Endodermal cell (in vitro differentiated cells): ENCODE measurements at regions not wholly inside any gene's neighbourhood (a gene's known extent, or its start where the extent isn't known, plus 50 kb on each side); places are given as distances from the start of the nearest gene placed in this dataset.

Experiments used
- DNase-seq: peaks from one replicate; pipeline ENCODE4 v3.0.0-alpha.2; 2017
- H3K27ac ChIP-seq: 2 replicates; pipeline ENCODE4 v1.5.1; 2013; ENCODE audit warnings: mild to moderate bottlenecking, low read depth, low read length, moderate library complexity
- H3K27me3 ChIP-seq: 2 replicates; pipeline ENCODE4 v1.6.1; 2013; ENCODE audit warnings: mild to moderate bottlenecking, low read length, moderate library complexity; ENCODE audit not compliant: insufficient read depth, control insufficient read depth, poor library complexity, severe bottlenecking
- H3K36me3 ChIP-seq: 2 replicates; pipeline ENCODE4 v1.7.0; 2013; ENCODE audit warnings: mild to moderate bottlenecking, low read length, moderate library complexity; ENCODE audit not compliant: control insufficient read depth, insufficient read depth
- H3K4me1 ChIP-seq: one replicate; pipeline ENCODE4 v1.7.0; 2013; ENCODE audit warnings: low read length; ENCODE audit not compliant: control insufficient read depth, insufficient read depth
- H3K4me3 ChIP-seq: 2 replicates; pipeline ENCODE4 v1.5.1; 2013; ENCODE audit warnings: mild to moderate bottlenecking, low read length, moderate library complexity
- H3K9ac ChIP-seq: 2 replicates; pipeline ENCODE4 v1.6.1; 2013; ENCODE audit warnings: mild to moderate bottlenecking, low read length, moderate library complexity; ENCODE audit not compliant: poor library complexity, severe bottlenecking; ENCODE audit errors: extremely low read depth
- H3K9me3 ChIP-seq: 2 replicates; pipeline ENCODE4 v1.6.1; 2013; ENCODE audit warnings: mild to moderate bottlenecking, low read length, moderate library complexity; ENCODE audit not compliant: control insufficient read depth
- H3K27ac Mint-ChIP-seq: 2 replicates; pipeline ENCODE4 v1.8.0; 2020; ENCODE audit warnings: mixed read lengths
- H3K27me3 Mint-ChIP-seq: 2 replicates; pipeline ENCODE4 v1.8.0; 2021; ENCODE audit warnings: mild to moderate bottlenecking, mixed read lengths; ENCODE audit not compliant: insufficient read depth
- H3K36me3 Mint-ChIP-seq: 2 replicates; pipeline ENCODE4 v1.8.0; 2020; ENCODE audit warnings: low read depth, mixed read lengths
- H3K4me1 Mint-ChIP-seq: 2 replicates; pipeline ENCODE4 v1.8.0; 2020; ENCODE audit warnings: mixed read lengths
- H3K4me3 Mint-ChIP-seq: 2 replicates; pipeline ENCODE4 v1.8.0; 2020; ENCODE audit warnings: mild to moderate bottlenecking, moderate library complexity, mixed read lengths
- H3K9me3 Mint-ChIP-seq: 2 replicates; pipeline ENCODE4 v1.8.0; 2020; ENCODE audit warnings: mild to moderate bottlenecking, mixed read lengths
- WGBS, 2 experiments: methylation state at CpG; one replicate each; pipeline versions ENCODE4 v1.1.5 to v1.1.7; 2013; ENCODE audit warnings: missing lambda C conversion rate in 2 of 2, mixed read lengths in 1 of 2; ENCODE audit not compliant: insufficient coverage in 1 of 2, insufficient read length in 1 of 2; 5-methylcytosine and 5-hydroxymethylcytosine counted together
- TF ChIP-seq, protein P1 (sequence below): fragments of 200-600 bp; sonication (generic); conservative IDR thresholded peaks from 2 replicates; pipeline ENCODE4 v1.5.0; 2021; ENCODE audit warnings: antibody characterized with exemption, mild to moderate bottlenecking

GRCh38 chrY:15594179-15594578 is 1069.8 kb downstream of the NLGN4Y start:
- no peaks in the 10 kb centered on the region for H3K4me1 ChIP-seq
- 70% methylated on average over 2 of the region's 3 CpGs; no CpG with 5 or more reads in 1 of the 2 experiments for WGBS, 2 experiments
- H3K9me3 ChIP-seq = no peaks in the 10 kb centered on the region
- H3K9me3 Mint-ChIP-seq = no peaks in the 10 kb centered on the region
- no peak overlapping the region for H3K4me3 Mint-ChIP-seq
- H3K36me3 ChIP-seq = no peaks in the 10 kb centered on the region
- H3K4me1 Mint-ChIP-seq = no peaks in the 10 kb centered on the region
- no peak overlapping the region for H3K9ac ChIP-seq
- DNase-seq = no peak
- TF ChIP-seq, protein P1, sequence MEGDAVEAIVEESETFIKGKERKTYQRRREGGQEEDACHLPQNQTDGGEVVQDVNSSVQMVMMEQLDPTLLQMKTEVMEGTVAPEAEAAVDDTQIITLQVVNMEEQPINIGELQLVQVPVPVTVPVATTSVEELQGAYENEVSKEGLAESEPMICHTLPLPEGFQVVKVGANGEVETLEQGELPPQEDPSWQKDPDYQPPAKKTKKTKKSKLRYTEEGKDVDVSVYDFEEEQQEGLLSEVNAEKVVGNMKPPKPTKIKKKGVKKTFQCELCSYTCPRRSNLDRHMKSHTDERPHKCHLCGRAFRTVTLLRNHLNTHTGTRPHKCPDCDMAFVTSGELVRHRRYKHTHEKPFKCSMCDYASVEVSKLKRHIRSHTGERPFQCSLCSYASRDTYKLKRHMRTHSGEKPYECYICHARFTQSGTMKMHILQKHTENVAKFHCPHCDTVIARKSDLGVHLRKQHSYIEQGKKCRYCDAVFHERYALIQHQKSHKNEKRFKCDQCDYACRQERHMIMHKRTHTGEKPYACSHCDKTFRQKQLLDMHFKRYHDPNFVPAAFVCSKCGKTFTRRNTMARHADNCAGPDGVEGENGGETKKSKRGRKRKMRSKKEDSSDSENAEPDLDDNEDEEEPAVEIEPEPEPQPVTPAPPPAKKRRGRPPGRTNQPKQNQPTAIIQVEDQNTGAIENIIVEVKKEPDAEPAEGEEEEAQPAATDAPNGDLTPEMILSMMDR = no peak
- H3K27ac Mint-ChIP-seq = no peak overlapping the region
- H3K36me3 Mint-ChIP-seq = no peaks in the 10 kb centered on the region
- no peaks in the 10 kb centered on the region for H3K27me3 Mint-ChIP-seq
- H3K4me3 ChIP-seq = no peak overlapping the region
- H3K27ac ChIP-seq = no peak overlapping the region
- H3K27me3 ChIP-seq = no peaks in the 10 kb centered on the region

DNA sequence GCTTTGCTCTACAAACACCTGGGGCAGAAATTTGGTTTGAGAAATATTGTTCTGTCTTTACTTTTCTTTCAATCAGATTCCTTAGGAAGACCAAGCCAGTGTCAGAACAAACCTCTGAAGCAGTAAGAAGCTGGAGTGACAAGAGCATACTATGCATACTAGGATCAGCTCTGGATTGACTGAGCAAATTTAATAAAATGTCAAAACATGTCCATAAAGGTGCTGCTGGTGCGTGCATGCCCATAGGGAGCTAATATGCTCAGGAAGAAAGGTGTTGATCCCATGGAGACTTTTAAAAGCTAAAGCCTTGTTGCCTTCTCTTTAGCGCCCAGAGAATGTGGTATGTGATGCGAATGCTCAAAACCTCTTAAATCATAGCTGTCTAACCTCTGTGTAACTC is 1076.2 kb downstream of the NLGN4Y start:
- H3K36me3 Mint-ChIP-seq = no peaks in the 10 kb centered on the region
- no peaks in the 10 kb centered on the region for H3K27me3 Mint-ChIP-seq
- H3K9ac ChIP-seq = no peak overlapping the region
- TF ChIP-seq, protein P1 = no peak
- no peaks in the 10 kb centered on the region for H3K36me3 ChIP-seq
- no peak overlapping the region for H3K27ac ChIP-seq
- no peaks in the 10 kb centered on the region for H3K4me1 ChIP-seq
- H3K4me3 ChIP-seq = no peak overlapping the region
- no peak overlapping the region for H3K4me3 Mint-ChIP-seq
- H3K27ac Mint-ChIP-seq = no peak overlapping the region
- no peaks in the 10 kb centered on the region for H3K9me3 Mint-ChIP-seq
- H3K4me1 Mint-ChIP-seq = no peaks in the 10 kb centered on the region
- H3K27me3 ChIP-seq = no peaks in the 10 kb centered on the region
- WGBS, 2 experiments = 97% methylated on average over 3 of the region's 3 CpGs; no CpG with 5 or more reads in 1 of the 2 experiments
- DNase-seq = no peak
- H3K9me3 ChIP-seq = no peaks in the 10 kb centered on the region

GRCh38 chrY:15624370-15624769 is 1100.0 kb downstream of the NLGN4Y start:
- no peak overlapping the region for H3K27ac Mint-ChIP-seq
- TF ChIP-seq, protein P1 = no peak
- no peaks in the 10 kb centered on the region for H3K36me3 Mint-ChIP-seq
- Histone ChIP-seq H3K4me3 (no peak overlapping the region), H3K36me3 (no peaks in the 10 kb centered on the region), H3K27me3 (no peaks in the 10 kb centered on the region), H3K27ac (no peak overlapping the region), H3K9me3 (no peaks in the 10 kb centered on the region), H3K9ac (no peak overlapping the region), H3K4me1 (no peaks in the 10 kb centered on the region)
- no peaks in the 10 kb centered on the region for H3K4me1 Mint-ChIP-seq
- H3K27me3 Mint-ChIP-seq = no peaks in the 10 kb centered on the region
- H3K4me3 Mint-ChIP-seq = no peak overlapping the region
- no peaks in the 10 kb centered on the region for H3K9me3 Mint-ChIP-seq
- no peak for DNase-seq
